HG03135 (cell line): ENCODE measurements at regions not wholly inside any gene's neighbourhood (a gene's known extent, or its start where the extent isn't known, plus 50 kb on each side); places are given as distances from the start of the nearest gene placed in this dataset.
"Not testable (repeated sequence)": the region's sequence is repeated elsewhere in the genome, so short reads cannot be mapped to it uniquely, and the experiment has no call there.

Experiments used
- ATAC-seq: cut with Tn5 transposase; IDR thresholded peaks from one replicate; pipeline ENCODE4 v1.9.1; 2021; ENCODE audit warnings: mild to moderate bottlenecking, moderate library complexity; ENCODE audit not compliant: unreplicated experiment

- ATAC-seq, result no peak
Observed at GRCh38 chr2:128413718-128414341, 95.2 kb upstream of the HS6ST1 start.

DNA sequence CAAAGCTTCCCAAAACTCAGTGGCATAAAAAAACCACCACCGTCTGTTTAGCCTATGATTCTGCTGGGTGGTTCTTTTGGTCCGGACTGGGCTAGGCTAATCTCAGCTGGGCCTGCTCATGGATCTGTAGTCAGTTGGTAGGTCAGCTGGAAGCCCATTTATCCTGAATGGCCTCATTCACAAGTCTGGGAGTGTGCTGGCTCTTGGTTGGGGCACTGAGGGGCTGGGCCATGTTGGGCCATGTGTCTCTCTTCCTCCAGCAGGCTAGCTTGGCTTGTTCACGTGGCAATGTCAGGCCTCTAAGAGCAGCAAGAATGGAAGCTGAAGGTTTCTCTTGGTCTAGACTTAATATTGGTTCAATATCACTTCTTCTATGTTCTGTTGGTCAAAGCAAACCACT is 95.7 kb upstream of the HS6ST1 start:
- no peak for ATAC-seq

DNA sequence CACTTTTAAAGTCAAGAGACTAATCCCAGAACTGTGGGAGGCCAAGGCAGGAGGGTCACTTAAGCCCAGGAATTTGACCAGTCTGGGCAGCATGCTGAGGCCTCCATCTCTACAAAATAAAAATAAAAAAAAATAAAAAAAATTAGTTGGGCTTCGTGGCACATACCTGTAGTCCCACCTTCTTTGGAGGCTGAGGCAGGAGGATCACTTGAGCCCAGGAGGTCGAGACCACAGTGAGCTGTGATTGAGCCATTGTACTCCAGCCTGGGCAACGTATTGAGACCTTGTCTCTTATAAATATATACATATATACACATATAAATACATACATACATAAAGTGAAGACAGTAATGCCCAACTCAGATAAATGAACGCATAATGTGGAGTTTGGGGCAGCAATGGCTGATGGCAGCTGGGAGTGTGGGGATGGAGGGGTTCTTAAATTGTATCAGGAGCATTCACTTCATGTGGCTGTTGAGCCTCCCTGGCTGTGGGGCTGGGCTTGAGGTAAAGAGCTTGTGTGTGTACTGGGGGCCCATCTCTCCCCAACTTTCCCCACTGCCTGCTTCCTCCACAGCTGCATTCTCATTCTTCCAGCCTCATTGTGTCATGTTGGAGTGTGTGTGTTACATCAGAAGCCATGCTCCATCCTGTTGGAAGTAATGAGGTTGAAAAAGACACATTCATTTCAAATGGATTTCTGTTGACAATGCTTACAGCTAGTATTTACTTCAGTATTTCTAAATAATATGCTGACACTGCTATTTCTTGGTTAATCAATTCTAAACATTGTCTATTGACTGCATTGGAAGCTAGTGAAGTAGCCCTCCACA is 96.5 kb upstream of the HS6ST1 start:
- no peak for ATAC-seq

DNA sequence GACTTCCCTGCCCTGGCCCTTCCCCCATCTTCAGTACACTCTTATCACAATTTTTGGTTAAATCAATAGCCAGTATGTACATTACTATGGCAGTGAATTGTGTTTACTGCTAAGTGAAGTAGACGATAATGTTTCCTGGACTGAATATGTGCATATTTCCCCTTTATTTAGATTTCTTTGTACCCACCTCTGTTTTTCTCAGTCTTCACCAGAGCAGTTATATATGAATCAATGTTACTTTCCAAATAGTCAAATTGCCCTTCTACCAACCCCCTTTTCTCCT is 97.1 kb upstream of the HS6ST1 start:
- no peak for ATAC-seq

GRCh38 chr2:128416109-128416785 is 97.6 kb upstream of the HS6ST1 start:
- ATAC-seq, result no peak

DNA sequence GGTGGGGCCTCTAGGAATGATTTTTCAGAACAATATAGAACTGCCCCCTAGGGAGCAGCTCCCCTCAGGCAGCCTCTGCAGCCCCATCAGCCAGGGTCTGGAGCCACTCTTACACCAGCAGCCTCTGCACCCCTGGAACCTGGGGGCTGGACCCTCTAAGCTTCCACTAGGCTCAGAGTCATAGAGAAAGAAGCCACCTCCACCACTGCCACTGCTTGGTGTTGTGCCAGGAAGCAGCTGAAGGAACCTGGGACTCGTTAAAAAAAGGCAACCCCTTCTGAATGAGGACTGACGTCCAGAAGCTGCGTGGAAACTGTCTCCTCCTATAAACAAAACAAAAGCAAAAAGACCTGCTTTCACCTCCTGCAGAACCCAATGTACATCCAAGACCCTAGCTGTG is 98.1 kb upstream of the HS6ST1 start:
- ATAC-seq, result no peak

DNA sequence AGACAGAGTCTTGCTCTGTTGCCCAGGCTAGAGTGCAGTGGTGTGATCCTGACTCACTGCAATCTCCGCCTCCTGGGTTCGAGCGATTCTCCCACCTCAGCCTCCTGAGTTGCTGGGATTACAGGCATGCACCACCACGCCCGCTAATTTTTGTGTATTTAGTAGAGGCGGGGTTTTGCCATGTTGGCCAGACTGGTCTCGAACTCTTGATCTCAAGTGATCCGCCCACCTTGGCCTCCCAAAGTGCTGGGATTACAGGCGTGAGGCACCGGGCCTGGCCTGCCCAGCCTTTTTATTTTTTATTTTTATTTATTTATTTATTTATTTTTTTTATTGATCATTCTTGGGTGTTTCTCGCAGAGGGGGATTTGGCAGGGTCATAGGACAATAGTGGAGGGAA is 98.6 kb upstream of the HS6ST1 start:
- not testable (repeated sequence) for ATAC-seq

GRCh38 chr2:128420131-128420530 is 101.5 kb upstream of the HS6ST1 start:
- no peak for ATAC-seq

GRCh38 chr2:128420776-128421175 is 102.1 kb upstream of the HS6ST1 start:
- no peak for ATAC-seq

DNA sequence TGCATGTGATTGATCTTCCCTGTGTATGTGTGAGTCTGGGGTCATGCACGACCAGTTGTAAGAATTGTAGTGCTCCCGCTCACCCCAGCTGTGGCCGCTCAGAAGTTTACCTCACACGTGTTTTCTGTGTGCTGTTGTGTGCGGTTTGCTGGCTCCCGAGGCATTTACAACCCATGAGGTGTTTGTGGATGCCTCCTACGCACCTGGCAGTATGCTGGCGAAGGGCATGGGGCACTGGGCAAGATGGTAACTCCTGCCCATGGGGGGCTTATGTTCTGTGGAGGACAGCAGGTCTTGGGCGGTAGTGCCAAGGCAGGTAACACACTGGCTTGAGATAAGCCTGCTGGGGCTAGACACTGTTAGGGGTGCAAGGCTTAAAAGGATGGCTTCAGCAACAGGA is 102.6 kb upstream of the HS6ST1 start:
- no peak for ATAC-seq

- no peak for ATAC-seq
Observed at GRCh38 chr2:128421861-128422311, 103.2 kb upstream of the HS6ST1 start.

DNA sequence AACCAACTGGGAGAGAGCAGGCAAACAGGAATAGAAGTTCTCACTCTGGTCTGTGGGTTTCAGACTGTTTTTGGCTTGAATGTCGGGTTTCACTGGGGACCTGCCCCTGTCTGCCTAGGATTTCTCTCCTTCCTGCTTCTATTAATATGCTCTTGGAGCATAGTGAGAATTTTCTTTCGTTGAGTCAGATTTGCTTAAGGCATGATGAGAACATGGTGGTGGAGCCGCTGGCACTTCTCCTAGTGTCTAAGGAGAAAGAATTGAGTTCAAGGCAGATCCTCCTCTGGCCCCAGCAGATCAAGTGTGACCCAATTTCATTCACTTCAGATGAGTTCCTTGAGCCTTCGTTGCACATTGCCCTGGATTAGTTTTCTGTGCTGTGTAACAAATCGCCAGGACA is 103.9 kb upstream of the HS6ST1 start:
- no peak for ATAC-seq

DNA sequence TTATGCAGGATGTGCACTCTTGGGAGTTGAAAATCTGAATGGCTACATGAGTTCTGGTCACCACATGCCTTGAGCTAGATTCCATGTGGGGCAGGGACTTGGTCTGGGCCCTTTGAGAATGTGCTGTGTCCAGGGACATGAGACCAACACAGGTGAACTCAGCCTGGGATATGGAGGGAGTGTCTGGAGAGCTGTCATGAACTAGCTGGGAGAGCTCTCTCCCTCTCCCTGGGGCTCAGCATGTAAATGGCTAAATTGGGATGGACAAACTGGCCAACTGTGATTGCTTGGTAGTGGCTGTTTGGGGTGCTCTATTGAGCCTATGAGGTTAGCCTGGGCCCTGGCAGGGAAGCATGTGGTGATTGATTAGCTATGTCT is 105.1 kb upstream of the HS6ST1 start:
- ATAC-seq, result no peak

DNA sequence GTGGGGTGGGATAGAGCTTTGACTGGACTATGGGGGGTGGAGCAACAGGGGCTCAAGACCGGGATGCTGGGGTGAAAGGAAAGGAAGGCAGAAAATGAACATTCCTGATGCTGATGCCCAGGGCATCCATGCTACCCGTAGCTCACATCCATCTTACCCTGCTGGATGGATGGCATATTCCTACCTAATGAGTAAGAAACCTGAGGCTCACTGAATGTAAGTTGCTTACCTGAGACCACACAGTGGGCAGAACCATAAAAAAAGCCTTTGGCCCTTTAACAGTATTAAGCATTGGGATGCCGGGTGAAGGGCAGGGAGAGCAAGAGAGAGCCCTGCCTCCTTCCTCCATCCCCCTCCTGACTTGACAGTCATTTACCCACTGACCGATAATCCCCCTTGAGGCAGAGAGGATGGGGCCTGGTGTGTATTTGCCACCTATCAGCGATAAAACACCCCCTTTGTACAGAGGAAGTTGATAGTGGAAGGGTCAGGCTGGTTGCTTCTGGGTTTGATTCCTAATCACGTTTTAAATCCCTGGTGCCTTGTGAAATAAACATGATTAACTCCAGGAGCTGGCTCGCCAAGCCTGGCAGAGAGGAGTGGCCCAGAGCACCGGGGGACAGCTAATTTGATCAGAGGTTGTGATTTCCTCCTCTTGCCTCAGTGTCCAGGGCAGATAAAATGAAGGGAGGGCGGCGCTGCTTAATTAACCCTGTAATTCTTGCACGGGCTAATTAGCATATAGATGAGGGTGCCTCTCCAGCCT is 105.9 kb upstream of the HS6ST1 start:
- no peak for ATAC-seq

- ATAC-seq, result no peak
Observed at GRCh38 chr2:128425216-128425615, 106.5 kb upstream of the HS6ST1 start.

GRCh38 chr2:128425731-128426620 is 107.3 kb upstream of the HS6ST1 start:
- no peak for ATAC-seq

- ATAC-seq, result no peak
Observed at GRCh38 chr2:128427413-128427755, 108.7 kb upstream of the HS6ST1 start.

DNA sequence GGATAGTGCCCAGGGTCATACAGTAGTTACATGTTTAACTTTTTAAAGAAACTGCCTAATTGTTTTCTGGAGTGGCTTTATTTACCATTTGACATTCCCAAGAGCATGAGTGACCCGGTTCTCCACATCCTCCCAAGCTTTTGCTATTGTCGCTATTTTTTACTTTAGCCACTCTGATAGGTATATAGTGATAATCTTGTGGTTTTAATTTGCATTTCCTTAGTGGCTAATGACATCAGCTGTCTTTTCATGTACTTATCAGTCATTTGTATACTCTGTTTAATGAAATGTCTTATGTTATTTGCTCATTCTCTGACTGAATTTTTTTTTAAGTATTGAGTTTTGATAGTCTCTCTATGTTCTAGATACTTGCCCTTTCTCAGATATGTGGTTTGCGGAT is 109.7 kb upstream of the HS6ST1 start:
- no peak for ATAC-seq

DNA sequence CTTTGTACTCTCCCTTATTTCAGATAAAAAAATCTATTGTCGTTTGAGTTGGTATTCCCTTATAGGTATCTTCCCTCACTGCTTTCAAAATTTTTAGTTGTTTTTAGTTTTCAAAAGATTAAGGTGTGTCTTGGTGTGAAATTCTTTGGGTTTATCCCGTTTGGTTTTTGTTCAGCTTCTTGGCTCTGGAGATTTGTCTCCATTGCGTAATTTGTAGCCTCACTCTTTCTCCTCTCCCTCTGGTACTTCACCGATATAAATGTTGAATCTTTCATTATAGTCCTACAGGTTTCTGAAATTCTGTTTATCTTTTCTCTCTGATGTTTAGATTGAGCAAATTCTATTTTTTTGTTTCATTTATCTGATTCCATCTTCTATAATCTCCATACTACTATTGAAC is 113.8 kb upstream of the HS6ST1 start:
- ATAC-seq, result no peak

DNA sequence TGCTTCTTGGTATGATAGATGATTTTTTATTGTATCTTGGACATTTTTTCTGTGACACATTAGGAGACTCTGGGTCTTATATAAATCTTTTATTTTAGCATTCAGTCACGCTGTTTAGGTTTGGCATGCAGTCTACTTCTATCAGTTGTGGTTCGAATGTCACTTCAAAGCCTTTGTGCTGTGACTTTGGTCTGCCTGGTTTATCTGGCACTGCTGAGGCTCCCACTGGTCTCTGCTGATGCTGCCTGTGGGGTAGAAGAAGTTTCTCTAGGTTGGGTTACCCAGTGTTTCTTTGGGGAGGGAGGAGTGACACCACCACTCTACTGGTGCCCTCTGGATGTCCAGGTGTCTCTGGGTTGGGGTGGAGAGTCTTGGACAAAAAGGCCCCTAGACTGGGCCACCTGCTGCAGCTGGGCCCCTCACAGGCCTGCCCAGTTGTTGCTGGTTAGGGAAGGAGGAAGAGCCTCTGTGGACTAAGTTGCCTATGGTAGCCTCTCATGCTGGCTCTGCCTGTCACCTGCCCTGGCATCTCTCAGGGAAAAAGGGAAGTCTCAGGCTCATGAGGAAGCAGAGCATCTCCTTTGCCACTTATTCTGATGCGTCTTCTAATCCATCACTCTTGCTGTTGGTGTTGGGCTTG is 115.4 kb upstream of the HS6ST1 start:
- ATAC-seq, result no peak
